ENCODE measurements at regions not wholly inside any gene's neighbourhood (a gene's known extent, or its start where the extent isn't known, plus 50 kb on each side); places are given as distances from the start of the nearest gene placed in this dataset.

GRCh38 chr14:49408187-49408933 is 177.8 kb downstream of the RPS29 start:
- no peak for TF ChIP-seq CTCF (conservative IDR thresholded peaks at IDR 0.05; ENCODE audit: low read depth, low read length)
- TF ChIP-seq EZH2 (IDR thresholded peaks at IDR 0.05; ENCODE audit: low read length, unreplicated experiment) = no peak
